ENCODE measurements at regions not wholly inside any gene's neighbourhood (a gene's known extent, or its start where the extent isn't known, plus 50 kb on each side); places are given as distances from the start of the nearest gene placed in this dataset.

- ATAC-seq (ENCODE audit: insufficient read depth, low FRiP score) = no peak
- no peak for TF ChIP-seq CTCF (IDR thresholded peaks at IDR 0.05; ENCODE audit: control extremely low read depth, extremely low read depth)
- Histone ChIP-seq H3K4me3 (no peak overlapping the region), H3K9me3 (ENCODE audit: control insufficient read depth in 4 of 4, insufficient read depth in 3 of 4, low read length in 3 of 4) (no peaks in the 10 kb centered on the region), H3K36me3 (ENCODE audit: control insufficient read depth in 4 of 4, insufficient read depth in 4 of 4, low read length in 4 of 4) (no peaks in the 10 kb centered on the region), H3K9ac (ENCODE audit: insufficient read depth in 1 of 2, low read length in 2 of 2) (no peak overlapping the region), H3K4me1 (ENCODE audit: control insufficient read depth in 5 of 5, insufficient read depth in 5 of 5, low read length in 5 of 5) (no peaks in the 10 kb centered on the region), H3K27ac (ENCODE audit: low read depth in 1 of 2, low read length in 1 of 2) (no peak overlapping the region), H3K27me3 (ENCODE audit: control insufficient read depth in 3 of 3, insufficient read depth in 3 of 3, low read length in 2 of 3) (no peaks in the 10 kb centered on the region)
- whole genome bisulfite sequencing, 2 donors = 86 to 88% methylated on average over 5 of the region's 5 CpGs
- no peak for DNase-seq
Measured at GRCh38 chr2:12083713-12084419, 337.4 kb downstream of the LPIN1 start.

GRCh38 chr2:12087175-12087574 lies 340.7 kb downstream of the LPIN1 start:
- TF ChIP-seq CTCF (IDR thresholded peaks at IDR 0.05; ENCODE audit: control extremely low read depth, extremely low read depth) = no peak
- H3K9ac ChIP-seq (ENCODE audit: insufficient read depth in 1 of 2, low read length in 2 of 2) = no peak overlapping the region
- DNase-seq (no peak), ATAC-seq (ENCODE audit: insufficient read depth, low FRiP score) (no peak)
- H3K36me3 ChIP-seq (ENCODE audit: control insufficient read depth in 4 of 4, insufficient read depth in 4 of 4, low read length in 4 of 4) = no peaks in the 10 kb centered on the region
- no peak overlapping the region for H3K27ac ChIP-seq (ENCODE audit: low read depth in 1 of 2, low read length in 1 of 2)
- no peaks in the 10 kb centered on the region for H3K4me1 ChIP-seq (ENCODE audit: control insufficient read depth in 5 of 5, insufficient read depth in 5 of 5, low read length in 5 of 5)
- H3K27me3 ChIP-seq (ENCODE audit: control insufficient read depth in 3 of 3, insufficient read depth in 3 of 3, low read length in 2 of 3) = no peaks in the 10 kb centered on the region
- no peaks in the 10 kb centered on the region for H3K9me3 ChIP-seq (ENCODE audit: control insufficient read depth in 4 of 4, insufficient read depth in 3 of 4, low read length in 3 of 4)
- 38 to 74% methylated on average over 2 of the region's 2 CpGs for WGBS, 2 donors
- no peak overlapping the region for H3K4me3 ChIP-seq

GRCh38 chr2:12087671-12088380 lies 341.4 kb downstream of the LPIN1 start:
- H3K4me3 ChIP-seq = no peak overlapping the region
- no peaks in the 10 kb centered on the region for H3K4me1 ChIP-seq (ENCODE audit: control insufficient read depth in 5 of 5, insufficient read depth in 5 of 5, low read length in 5 of 5)
- H3K9ac ChIP-seq (ENCODE audit: insufficient read depth in 1 of 2, low read length in 2 of 2) = no peak overlapping the region
- no peak overlapping the region for H3K27ac ChIP-seq (ENCODE audit: low read depth in 1 of 2, low read length in 1 of 2)
- WGBS, 2 donors = 88 to 92% methylated on average over 1 of the region's 1 CpG
- TF ChIP-seq CTCF (IDR thresholded peaks at IDR 0.05; ENCODE audit: control extremely low read depth, extremely low read depth) = no peak
- H3K36me3 ChIP-seq (ENCODE audit: control insufficient read depth in 4 of 4, insufficient read depth in 4 of 4, low read length in 4 of 4) = no peaks in the 10 kb centered on the region
- ATAC-seq (ENCODE audit: insufficient read depth, low FRiP score) = no peak
- no peaks in the 10 kb centered on the region for H3K9me3 ChIP-seq (ENCODE audit: control insufficient read depth in 4 of 4, insufficient read depth in 3 of 4, low read length in 3 of 4)
- DNase-seq = no peak
- no peaks in the 10 kb centered on the region for H3K27me3 ChIP-seq (ENCODE audit: control insufficient read depth in 3 of 3, insufficient read depth in 3 of 3, low read length in 2 of 3)

Data from lung (tissue), 11 donors.